ENCODE measurements at regions not wholly inside any gene's neighbourhood (a gene's known extent, or its start where the extent isn't known, plus 50 kb on each side); places are given as distances from the start of the nearest gene placed in this dataset.
"Not testable (repeated sequence)": the region's sequence is repeated elsewhere in the genome, so short reads cannot be mapped to it uniquely, and the experiment has no call there.

DNA sequence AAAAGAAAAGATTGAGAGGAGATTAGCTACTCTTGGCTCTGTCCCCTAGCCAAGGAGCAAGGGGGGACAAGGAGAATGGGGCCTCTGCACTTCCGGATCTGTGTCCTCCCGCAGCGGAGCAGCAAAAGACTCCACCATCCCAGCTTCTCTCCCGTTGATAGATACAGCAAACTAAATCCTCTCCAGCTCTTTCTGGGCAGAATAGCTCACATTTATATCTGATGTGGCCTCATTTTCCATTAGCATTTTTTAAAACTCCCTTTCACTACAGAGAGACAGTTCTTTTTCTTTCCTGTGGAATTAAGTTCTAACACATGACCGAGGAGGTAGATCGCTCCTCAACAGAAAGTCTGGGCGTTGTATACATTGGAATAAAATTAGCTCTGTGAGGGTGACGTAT is 260.9 kb upstream of the SOX4 start:
- DNase-seq (ENCODE audit: low read depth, low spot score): no peak
- no peak overlapping the region for H3K27ac ChIP-seq

DNA sequence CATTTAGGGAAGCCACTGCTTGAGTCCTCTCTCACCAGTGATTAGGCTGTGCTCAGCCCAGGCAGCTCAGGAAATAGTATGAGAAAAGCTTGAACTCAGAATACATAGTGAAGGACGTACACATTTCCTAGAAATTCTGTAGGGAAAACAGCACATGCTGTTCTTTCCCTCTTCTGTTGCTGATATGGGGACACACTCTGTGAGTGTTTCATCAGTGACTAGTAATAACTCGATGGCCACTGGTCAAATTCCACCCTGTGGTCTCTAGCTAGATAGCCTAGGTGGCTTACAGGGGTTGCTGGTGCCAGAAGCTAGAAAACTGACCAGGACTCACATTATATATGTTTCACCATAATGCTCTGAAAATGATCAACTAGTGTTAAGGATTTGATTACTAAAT is 259.8 kb upstream of the SOX4 start:
- DNase-seq (ENCODE audit: low read depth, low spot score): no peak
- H3K27ac ChIP-seq: no peak overlapping the region

DNA sequence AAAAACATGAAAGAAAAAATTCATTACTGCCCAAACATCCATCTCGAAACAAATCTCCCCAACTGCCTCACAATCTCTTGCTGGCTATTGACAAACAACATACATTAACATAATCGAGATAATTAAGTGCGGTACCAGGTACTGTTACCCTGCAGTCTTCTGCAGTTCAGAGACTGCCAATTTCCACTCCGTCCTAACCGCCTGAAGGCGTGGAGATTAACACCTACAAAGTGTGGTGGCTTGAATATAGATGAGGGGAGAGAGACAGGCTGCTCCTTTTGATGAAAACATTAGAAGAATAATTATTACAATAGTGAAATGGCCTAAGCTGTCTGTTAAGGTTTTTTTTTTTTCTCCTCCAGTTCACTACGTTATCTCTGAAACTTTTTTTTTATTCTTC is 258.9 kb upstream of the SOX4 start:
- no peak overlapping the region for H3K27ac ChIP-seq
- no peak for DNase-seq (ENCODE audit: low read depth, low spot score)

DNA sequence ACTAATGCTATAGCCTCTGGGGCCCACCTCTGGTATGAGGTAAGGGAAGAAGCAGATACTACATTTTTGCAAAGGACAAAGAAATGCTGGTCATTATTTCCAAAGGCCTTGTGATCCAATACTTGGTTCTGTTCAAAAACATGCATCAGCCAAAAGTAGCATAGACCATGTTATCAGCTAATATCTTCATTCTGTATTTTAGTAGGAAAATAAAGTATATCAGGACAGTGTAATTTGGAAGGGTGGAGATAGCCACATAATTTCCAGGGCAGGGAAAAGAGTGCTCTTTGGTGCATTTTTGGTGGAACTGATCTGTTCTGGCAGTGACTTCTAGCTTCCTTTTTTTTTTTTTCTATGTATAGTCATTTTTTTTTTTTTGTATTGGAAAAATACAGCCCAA is 258.0 kb upstream of the SOX4 start:
- H3K27ac ChIP-seq: no peak overlapping the region
- no peak for DNase-seq (ENCODE audit: low read depth, low spot score)

DNA sequence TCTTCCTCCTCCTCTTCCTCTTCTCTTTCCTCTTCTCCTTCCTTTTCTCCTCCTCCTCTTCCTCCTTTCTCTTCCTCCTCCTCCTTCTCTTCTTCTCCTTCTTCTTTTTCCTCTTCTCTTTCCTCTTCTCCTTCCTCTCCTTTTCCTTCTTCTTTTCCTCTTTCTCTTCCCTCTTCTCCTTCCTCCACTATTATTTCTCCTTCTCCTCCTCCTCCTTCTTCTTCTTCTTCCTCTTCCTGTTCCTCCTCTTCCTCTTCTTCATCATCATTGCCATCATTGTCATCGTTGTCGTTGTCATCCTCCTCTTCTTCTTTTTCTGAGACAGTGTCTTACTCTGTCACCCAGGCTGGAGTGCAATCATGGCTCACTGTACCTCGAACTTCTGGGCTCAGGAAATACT is 256.3 kb upstream of the SOX4 start:
- no peak for DNase-seq (ENCODE audit: low read depth, low spot score)
- no peak overlapping the region for H3K27ac ChIP-seq

DNA sequence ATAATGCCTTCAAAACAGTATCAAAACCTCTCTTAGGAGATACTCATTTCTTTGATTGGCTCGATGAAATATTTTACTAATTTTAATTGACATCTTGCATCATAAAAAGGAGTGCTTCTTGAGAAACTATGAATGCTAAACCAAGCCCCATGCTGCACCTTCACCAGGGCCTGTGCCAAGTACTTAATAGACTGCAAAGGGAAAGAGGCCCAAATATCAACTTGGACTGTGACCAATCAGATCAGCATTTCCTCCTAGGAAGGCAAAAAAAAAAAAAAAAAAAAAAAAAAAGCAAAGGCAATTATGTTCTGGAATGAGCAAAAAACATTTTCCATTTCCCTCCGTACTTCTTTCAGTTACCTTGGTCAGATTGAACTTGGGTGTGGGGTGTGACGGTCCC is 253.0 kb upstream of the SOX4 start:
- no peak for DNase-seq (ENCODE audit: low read depth, low spot score)
- no peak overlapping the region for H3K27ac ChIP-seq

DNA sequence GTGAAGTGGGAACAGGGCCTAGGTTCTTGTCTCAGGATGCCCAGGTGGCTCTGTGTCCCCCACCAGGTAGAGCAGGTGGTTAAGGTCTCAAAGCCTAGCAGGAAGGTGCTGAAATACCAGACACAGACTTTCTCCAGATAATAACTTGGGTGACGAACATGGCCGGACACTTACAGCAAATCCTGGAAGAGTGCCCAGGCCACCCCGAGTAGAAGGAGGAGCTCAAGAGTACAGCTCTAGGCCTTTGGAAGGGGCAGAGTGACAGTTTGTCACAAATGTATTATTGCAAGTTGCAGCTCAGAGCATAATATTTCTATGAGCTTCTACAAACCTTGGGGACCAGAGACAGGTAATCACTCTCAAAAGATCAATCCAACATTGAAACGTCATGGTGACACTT is 251.6 kb upstream of the SOX4 start:
- DNase-seq (ENCODE audit: low read depth, low spot score): no peak
- no peak overlapping the region for H3K27ac ChIP-seq

DNA sequence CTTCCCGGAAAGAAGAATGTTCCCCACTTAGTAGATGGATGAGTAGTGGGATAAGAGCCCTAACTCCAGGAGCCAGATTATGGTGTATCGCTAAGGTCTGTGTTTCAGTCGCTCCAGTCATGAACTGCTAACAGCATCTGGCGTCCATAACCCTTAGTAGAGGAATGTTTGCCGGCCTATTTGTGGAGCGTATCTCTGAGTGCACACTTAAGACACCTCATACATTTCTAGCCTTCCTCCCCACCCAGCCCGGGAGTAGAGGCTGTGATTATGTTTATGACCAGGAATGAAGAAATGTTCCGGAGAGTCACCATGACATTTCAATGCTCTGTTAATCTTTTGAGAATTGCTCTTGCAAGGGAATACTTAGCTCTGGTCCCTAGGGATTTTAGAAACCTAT is 251.1 kb upstream of the SOX4 start:
- no peak overlapping the region for H3K27ac ChIP-seq
- DNase-seq (ENCODE audit: low read depth, low spot score): no peak

DNA sequence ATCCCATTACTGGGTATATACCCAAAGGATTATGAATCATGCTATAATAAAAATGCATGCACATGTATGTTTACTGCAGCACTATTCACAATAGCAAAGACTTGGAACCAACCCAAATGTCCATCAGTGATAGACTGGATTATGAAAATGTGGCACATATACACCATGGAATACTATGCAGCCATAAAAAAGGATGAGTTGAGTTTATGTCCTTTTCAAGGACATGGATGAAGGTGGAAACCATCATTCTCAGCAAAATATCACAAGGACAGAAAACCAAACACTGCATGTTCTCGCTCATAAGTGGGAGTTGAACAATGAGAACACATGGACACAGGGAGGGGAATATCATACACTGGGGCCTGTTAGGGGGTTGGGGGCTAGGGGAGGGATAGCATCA is 247.8 kb upstream of the SOX4 start:
- H3K27ac ChIP-seq; DNase-seq (ENCODE audit: low read depth, low spot score): not testable (repeated sequence)

DNA sequence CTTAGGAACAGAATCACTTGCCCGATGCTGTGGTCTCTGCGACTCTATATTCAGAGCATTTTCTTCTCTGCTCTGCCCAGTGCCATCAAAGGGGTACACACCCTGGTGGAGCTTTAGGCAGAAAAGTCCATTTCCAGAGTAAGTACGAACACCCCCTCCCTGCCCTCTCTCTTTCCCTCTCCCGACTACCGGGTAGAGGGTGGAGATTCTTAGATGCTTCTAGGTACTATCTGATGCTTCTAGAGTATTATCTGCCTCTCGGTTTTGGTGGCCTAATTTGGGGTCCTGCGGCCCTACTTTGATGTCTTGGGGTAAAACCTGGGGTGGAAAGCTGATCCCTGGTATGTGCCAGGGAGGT is 245.4 kb upstream of the SOX4 start:
- no peak overlapping the region for H3K27ac ChIP-seq
- no peak for DNase-seq (ENCODE audit: low read depth, low spot score)

DNA sequence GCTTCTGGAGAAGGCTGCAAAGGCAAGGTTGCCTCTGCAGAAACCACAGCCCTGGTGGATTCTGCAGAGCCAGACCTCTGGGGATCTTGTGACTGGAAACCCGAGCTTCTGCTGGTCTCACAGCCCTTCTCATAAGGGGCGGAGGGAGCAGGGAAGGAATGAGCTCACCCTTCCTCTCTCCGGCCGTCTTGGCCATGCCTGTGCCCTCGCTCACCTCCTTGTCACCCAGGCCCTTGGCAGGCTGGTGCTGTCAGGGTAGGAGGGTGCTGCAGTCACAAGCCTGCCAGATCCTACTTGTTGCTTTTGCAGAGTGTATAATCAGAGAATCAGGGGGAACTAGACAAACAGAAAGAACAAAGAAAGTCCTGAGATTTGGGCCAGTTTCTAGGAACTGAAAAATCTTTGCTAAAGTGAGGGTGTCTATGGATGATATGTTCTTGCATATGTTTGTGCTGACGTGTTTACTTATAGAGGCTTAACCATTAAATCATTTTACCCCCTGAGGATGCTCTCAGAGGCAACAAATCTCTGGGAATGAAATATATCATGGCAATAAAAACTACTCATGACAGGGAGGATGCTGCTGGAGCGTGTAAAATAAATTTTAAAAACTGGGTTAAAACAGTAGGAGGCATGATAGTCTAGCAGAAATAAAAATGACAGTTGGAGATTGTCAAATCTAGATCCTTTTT is 244.9 kb upstream of the SOX4 start:
- no peak for DNase-seq (ENCODE audit: low read depth, low spot score)
- no peak overlapping the region for H3K27ac ChIP-seq

DNA sequence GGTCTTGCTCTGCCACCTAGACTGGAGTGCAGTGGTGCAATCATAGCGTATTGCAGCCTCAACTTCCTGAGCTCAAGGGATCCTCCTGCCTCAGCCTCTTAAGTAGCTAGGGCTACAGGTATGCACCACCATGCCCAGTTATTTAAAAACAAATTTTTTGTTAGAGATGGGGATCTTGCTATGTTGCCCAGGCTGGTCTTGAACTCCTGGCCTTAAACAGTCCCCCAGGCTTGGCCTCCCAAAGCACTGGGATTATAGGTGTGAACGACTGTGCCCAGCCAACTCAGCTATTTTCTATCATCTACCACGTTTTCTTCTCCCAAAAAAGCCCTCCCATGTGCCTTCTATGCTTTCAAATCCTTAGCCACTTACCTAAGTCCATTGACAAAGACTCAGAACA is 243.7 kb upstream of the SOX4 start:
- DNase-seq (ENCODE audit: low read depth, low spot score): no peak
- H3K27ac ChIP-seq: no peak overlapping the region

DNA sequence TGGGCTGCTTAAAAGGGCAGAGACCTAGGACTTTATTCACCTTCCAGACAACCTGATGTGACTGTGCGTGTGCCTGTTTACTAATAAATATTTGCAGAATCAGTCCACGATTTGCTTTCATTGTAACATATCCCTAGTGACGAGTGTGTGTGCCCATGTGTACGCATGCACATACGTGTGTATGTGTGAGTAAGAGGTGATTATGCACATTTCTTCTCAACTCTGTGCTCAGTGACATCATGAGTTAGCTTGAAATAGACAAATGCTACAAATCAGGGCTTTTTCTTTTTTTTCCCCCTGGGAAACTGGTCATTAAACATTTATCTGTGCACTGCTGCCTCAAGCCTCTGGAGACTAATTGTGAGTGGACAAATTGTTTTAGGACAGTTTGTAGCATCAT is 242.6 kb upstream of the SOX4 start:
- DNase-seq (ENCODE audit: low read depth, low spot score): no peak
- no peak overlapping the region for H3K27ac ChIP-seq

DNA sequence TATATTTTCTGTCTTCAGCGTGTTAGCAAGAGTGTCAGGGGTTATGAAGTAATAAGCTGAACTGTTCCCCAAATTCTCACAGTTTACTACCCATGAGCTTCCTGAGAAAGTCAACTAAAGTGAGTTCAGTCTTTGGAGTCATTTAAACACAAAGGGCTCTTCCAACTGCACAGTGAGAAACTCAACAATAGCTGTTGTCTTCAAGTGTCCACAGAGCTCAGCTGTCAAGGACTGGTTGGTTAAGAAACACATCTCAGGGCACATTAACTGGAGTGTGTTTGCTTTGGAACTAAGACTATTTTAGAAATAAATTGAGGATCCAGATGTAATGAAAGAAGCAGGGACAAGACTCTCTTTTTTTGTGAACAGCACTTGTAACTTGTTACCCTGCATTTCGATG is 241.4 kb upstream of the SOX4 start:
- no peak overlapping the region for H3K27ac ChIP-seq
- DNase-seq (ENCODE audit: low read depth, low spot score): no peak

DNA sequence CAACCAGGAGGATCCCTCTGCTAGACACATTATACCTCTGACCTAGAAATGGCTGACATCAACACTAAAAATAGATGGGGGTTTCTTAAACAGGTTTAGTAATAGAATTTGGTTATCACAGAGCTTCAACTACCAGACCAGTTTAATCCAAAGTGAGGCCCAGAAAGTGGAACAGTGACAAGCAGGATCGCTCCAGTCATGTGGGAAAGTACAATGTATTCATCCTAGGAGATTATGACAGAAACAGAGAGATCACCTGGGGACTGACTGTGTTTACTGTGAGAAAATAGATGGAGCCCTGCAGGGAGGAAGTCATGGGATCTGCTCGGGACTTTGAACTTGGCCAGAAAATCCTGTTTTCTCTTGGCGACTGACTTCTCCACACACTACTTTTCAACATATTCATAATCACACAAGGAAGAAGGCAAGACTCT is 238.7 kb upstream of the SOX4 start:
- DNase-seq (ENCODE audit: low read depth, low spot score): no peak

DNA sequence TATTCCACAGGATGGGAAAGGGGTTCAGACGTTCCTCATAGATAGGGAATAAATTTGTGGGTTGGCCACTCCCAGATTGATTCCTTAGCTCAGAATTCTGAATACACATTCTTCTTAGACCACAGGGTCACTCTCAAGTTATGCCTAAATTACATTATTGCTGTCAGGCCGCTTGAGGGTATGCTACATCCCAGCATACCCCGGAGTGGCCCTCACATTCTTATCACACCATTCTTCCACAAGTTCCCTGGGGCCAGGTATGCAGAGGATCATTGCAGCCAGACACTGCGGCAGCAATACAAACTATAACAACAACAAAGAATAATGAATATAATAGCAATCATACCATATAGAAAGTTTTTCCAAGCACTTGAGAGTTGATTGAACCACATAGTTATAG is 237.9 kb upstream of the SOX4 start:
- DNase-seq (ENCODE audit: low read depth, low spot score): no peak
- H3K27ac ChIP-seq: no peak overlapping the region

More for the DNA sequence above, 238.7 kb upstream of the SOX4 start:
- H3K27ac ChIP-seq: no peak overlapping the region

DNA sequence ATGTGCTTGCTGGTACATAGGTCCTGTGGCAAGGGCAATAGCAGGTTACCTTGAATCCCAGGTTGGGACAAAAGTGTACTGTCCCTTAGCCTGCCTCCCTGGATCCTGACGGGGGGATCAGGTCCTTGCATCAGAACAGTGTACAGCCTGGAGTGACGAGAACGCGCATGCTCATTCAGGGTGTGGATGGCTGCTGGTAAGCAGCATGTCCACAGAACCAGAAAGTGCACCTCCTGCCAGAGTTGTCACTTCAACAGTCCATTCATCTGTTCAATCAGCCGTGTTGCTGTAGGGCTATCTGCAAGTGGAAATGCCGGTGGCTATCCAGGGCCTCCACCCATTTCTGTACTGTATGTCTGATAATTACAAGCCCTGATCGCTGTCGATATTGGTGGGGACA is 236.3 kb upstream of the SOX4 start:
- DNase-seq (ENCODE audit: low read depth, low spot score): no peak
- no peak overlapping the region for H3K27ac ChIP-seq

DNA sequence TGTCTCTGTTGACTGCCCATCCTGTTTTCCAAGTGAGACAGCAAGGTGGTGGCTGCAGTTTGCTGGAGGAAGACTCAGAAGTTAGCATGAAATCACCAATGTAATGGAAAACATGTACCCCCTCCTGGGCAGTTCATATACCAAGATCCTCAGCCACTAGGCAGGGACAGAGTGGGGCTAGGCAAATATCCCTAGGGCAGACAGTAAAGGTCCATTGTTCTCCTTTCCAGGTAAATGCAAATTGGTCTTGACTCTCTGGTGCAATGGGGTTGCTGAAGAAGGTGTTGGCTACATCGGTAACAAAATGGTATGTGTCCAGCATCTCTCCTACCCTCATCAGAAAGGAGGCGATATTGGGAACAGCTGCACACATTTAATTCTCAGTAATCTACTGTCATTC is 233.6 kb upstream of the SOX4 start:
- no peak for DNase-seq (ENCODE audit: low read depth, low spot score)
- no peak overlapping the region for H3K27ac ChIP-seq

DNA sequence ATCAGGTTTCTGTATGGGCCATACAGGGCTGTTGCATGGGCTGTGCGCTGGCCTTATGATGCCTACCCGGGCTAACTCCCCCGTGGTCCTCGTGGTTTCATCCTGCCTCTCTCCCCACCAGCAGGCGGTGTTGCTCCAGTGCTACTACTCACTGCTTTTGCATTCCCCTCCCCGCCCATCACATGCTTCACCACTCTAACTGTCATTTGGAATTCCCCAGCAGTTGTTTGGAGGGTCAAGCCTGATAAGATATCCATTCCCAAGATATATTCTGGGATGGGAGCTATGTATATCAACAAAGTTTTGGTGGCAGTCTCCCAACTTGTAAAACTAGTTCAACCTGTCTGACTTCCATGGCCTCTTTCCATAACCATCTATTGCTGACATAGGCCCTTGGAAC is 233.2 kb upstream of the SOX4 start:
- DNase-seq (ENCODE audit: low read depth, low spot score): no peak
- H3K27ac ChIP-seq: no peak overlapping the region

DNA sequence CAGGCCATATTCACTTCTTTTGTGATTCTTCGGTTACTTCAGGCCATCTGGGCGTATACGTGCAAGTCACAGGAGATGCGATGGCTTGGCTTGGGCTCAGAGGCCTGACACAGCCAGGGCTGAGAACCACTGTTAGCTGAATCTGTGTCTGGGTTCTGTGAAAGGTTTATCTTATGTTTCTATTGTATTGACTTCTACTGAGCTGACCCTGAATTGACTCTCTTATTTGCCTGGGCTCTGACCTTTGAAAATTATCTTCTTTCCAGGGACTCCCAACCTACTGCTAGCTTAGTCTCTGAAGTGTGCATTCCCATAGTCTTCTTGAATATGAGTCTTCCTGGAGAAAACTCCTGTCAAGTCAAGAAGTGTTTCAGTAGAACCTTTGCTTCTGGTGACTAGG is 226.4 kb upstream of the SOX4 start:
- no peak for DNase-seq (ENCODE audit: low read depth, low spot score)
- H3K27ac ChIP-seq: peak overlapping the region; percentile 49

DNA sequence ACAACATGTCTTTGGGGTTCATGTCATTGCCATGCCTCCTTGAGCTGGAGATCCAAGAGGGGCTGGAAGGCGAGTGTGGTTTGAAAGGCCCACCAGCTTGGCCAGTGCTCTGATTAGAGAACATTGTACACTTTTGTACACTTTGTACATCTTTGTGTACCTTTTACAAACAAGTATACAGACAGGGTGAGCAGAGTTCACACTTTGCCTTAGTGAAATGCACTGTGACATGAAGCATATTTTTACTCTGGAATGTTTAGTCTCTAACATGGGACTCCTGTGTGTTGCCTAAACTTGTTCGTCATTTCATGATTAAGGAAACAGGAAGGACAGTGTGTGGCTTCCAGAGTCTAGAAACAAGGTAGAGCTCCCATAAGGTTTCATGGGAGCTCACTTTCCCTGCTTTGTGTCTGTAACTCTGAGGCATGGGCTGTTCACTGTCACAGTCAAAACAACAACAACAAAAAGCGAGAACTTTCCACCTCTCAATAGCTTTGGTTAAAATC is 225.8 kb upstream of the SOX4 start:
- no peak for DNase-seq (ENCODE audit: low read depth, low spot score)
- H3K27ac ChIP-seq: peak overlapping the region; percentile 49

DNA sequence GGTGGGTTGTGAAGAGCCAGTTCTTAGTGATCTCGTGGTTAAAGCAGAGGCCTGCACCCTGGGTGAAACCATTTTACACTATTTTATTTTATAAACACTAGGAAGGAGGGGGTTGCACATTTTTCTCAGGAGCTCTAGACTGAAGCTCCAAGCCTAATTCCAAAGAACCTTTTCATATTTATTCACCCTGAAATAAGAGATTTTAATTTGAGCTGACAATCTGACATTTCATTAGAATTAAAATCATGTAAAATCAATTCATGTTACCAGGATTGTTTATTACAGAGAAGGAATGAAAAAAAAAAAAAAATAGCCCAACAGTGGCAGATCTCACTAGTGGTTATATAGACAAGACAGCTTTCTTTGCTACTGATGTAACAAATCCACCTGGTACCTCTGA is 222.5 kb upstream of the SOX4 start:
- no peak for DNase-seq (ENCODE audit: low read depth, low spot score)
- H3K27ac ChIP-seq: no peak overlapping the region

DNA sequence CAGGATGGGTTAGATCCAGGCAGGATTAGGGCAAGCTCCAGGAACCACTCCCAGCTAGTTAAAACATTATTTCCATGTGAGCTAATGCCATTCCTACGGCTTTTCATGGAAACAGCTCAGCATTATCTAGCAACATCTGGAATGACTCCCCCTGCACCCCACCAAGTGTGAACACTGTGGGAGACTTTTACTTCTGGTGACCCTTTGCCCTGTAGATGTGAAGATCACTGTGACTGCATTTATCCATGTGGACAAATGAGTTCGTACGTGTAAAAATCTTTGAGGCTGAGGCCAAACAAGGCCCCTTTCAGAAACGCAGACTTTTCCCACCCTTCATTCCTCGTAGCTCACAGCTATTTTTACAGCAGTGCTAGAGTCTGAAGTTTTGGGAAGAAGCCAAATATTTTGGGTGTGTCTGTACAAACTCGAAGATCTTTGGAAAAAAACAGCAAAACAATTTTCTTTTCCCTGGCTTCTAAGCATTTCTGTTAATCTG is 221.8 kb upstream of the SOX4 start:
- no peak overlapping the region for H3K27ac ChIP-seq
- no peak for DNase-seq (ENCODE audit: low read depth, low spot score)

Data from epithelial cell of prostate (primary cell).